Keratinocyte (primary cell): ENCODE measurements at regions not wholly inside any gene's neighbourhood (a gene's known extent, or its start where the extent isn't known, plus 50 kb on each side); places are given as distances from the start of the nearest gene placed in this dataset.

ENCODE experiments used
- CTCF ChIP-seq, 3 experiments: IDR thresholded peaks in 1 of 3; conservative IDR thresholded peaks in 1 of 3; optimal IDR thresholded peaks in 1 of 3; 2 replicates in 2 of 3; 3 replicates in 1 of 3; pipeline versions ENCODE3 to v1.5.1; 2011; ENCODE audit warnings: low read length in 3 of 3, mild to moderate bottlenecking in 3 of 3, moderate library complexity in 2 of 3, control low read depth in 1 of 3, inconsistent platforms in 1 of 3; ENCODE audit not compliant: insufficient read depth in 2 of 3; ENCODE audit errors: extremely low read depth in 1 of 3
- EZH2 ChIP-seq: IDR thresholded peaks from one replicate; pipeline ENCODE4 v1.6.1; 2012; ENCODE audit warnings: inconsistent platforms, mild to moderate bottlenecking, low read length, moderate library complexity

- TF ChIP-seq CTCF (optimal IDR thresholded peaks at IDR 0.05 in 1 of 3, IDR thresholded peaks at IDR 0.05 in 1 of 3, conservative IDR thresholded peaks at IDR 0.05 in 1 of 3; ENCODE audit: extremely low read depth in 1 of 3, insufficient read depth in 2 of 3, low read length in 3 of 3): no peak
- TF ChIP-seq EZH2: no peak
Observed at GRCh38 chr9:82492274-82492673, 503.7 kb downstream of the SPATA31D1 start.
